Trophoblast cell (in vitro differentiated cells and primary cell): ENCODE measurements at regions not wholly inside any gene's neighbourhood (a gene's known extent, or its start where the extent isn't known, plus 50 kb on each side); places are given as distances from the start of the nearest gene placed in this dataset.

Experiments
- DNase-seq, 2 donors: peaks; one replicate each; pipeline ENCODE4 v3.0.0-alpha.2; 2016
- H2AFZ ChIP-seq: 2 replicates; pipeline ENCODE4 v1.6.1; 2013; ENCODE audit warnings: low read length, moderate library complexity, mild to moderate bottlenecking; ENCODE audit not compliant: insufficient read depth, poor library complexity
- H2AK5ac ChIP-seq: 2 replicates; pipeline ENCODE4 v1.6.1; 2013; ENCODE audit warnings: mild to moderate bottlenecking, low read length
- H2BK120ac ChIP-seq: 2 replicates; pipeline ENCODE4 v1.6.1; 2013; ENCODE audit warnings: low read length, mild to moderate bottlenecking, moderate library complexity; ENCODE audit not compliant: insufficient read depth, poor library complexity
- H2BK12ac ChIP-seq: 2 replicates; pipeline ENCODE4 v1.6.1; 2013; ENCODE audit warnings: mild to moderate bottlenecking, low read length, moderate library complexity
- H2BK5ac ChIP-seq: 2 replicates; pipeline ENCODE4 v1.6.1; 2013; ENCODE audit warnings: low read length, low read depth, moderate library complexity, mild to moderate bottlenecking; ENCODE audit not compliant: poor library complexity
- H3K14ac ChIP-seq: 2 replicates; pipeline ENCODE4 v1.6.1; 2013; ENCODE audit warnings: mild to moderate bottlenecking, low read length
- H3K18ac ChIP-seq: 2 replicates; pipeline ENCODE4 v1.6.1; 2013; ENCODE audit warnings: mild to moderate bottlenecking, low read length
- H3K23ac ChIP-seq: 2 replicates; pipeline ENCODE4 v1.6.1; 2013; ENCODE audit warnings: low read length
- H3K27ac ChIP-seq: 2 replicates; pipeline ENCODE4 v1.5.1; 2013; ENCODE audit warnings: low read depth, mild to moderate bottlenecking, inconsistent platforms, low read length, moderate library complexity
- H3K27me3 ChIP-seq: 2 replicates; pipeline ENCODE4 v1.6.1; 2013; ENCODE audit warnings: inconsistent platforms, mild to moderate bottlenecking, low read length, moderate library complexity; ENCODE audit not compliant: insufficient read depth
- H3K36me3 ChIP-seq, 2 experiments: 1 replicate in 1 of 2; 2 replicates in 1 of 2; pipeline ENCODE4 v1.6.1; 2013; ENCODE audit warnings: low read length in 2 of 2, mild to moderate bottlenecking in 2 of 2, moderate library complexity in 1 of 2; ENCODE audit not compliant: insufficient read depth in 2 of 2, control insufficient read depth in 1 of 2
- H3K4ac ChIP-seq: 2 replicates; pipeline ENCODE4 v1.6.1; 2013; ENCODE audit warnings: low read depth, mild to moderate bottlenecking, low read length, moderate library complexity
- H3K4me1 ChIP-seq, 2 experiments: 1 replicate in 1 of 2; 2 replicates in 1 of 2; pipeline ENCODE4 v1.6.1; 2013; ENCODE audit warnings: low read length in 2 of 2, mild to moderate bottlenecking in 2 of 2, moderate library complexity in 1 of 2; ENCODE audit not compliant: insufficient read depth in 2 of 2, control insufficient read depth in 1 of 2
- H3K4me2 ChIP-seq: 2 replicates; pipeline ENCODE4 v1.6.1; 2013; ENCODE audit warnings: inconsistent platforms, mild to moderate bottlenecking, low read length, moderate library complexity
- H3K4me3 ChIP-seq: 2 replicates; pipeline ENCODE4 v1.5.1; 2013; ENCODE audit warnings: mild to moderate bottlenecking, low read depth, low read length, inconsistent platforms
- H3K79me1 ChIP-seq: one replicate; pipeline ENCODE4 v1.6.1; 2013; ENCODE audit warnings: low read length
- H3K79me2 ChIP-seq: 2 replicates; pipeline ENCODE4 v1.6.1; 2013; ENCODE audit warnings: low read length, mild to moderate bottlenecking; ENCODE audit not compliant: control insufficient read depth, insufficient read depth, poor library complexity
- H3K9ac ChIP-seq: 2 replicates; pipeline ENCODE4 v1.6.1; 2013; ENCODE audit warnings: mild to moderate bottlenecking, low read length
- H3K9me3 ChIP-seq: 2 replicates; pipeline ENCODE4 v1.6.1; 2013; ENCODE audit warnings: low read depth, mild to moderate bottlenecking, control low read depth, inconsistent platforms, low read length; ENCODE audit not compliant: insufficient read depth
- H4K12ac ChIP-seq: 2 replicates; pipeline ENCODE4 v1.6.1; 2013; ENCODE audit warnings: low read depth, mild to moderate bottlenecking, low read length, moderate library complexity
- H4K8ac ChIP-seq: 2 replicates; pipeline ENCODE4 v1.6.1; 2013; ENCODE audit warnings: low read depth, mild to moderate bottlenecking, low read length, moderate library complexity
- H4K91ac ChIP-seq: one replicate; pipeline ENCODE4 v1.6.1; 2013; ENCODE audit warnings: low read depth, mild to moderate bottlenecking, low read length, moderate library complexity
- WGBS: extraction: QIAGEN DNeasy Blood & Tissue Kit; methylation state at CpG from one replicate; pipeline ENCODE4 v1.1.7; 2013; ENCODE audit warnings: missing lambda C conversion rate; ENCODE audit not compliant: insufficient read length, insufficient coverage; ENCODE audit errors: extremely low coverage; 5-methylcytosine and 5-hydroxymethylcytosine counted together

DNA sequence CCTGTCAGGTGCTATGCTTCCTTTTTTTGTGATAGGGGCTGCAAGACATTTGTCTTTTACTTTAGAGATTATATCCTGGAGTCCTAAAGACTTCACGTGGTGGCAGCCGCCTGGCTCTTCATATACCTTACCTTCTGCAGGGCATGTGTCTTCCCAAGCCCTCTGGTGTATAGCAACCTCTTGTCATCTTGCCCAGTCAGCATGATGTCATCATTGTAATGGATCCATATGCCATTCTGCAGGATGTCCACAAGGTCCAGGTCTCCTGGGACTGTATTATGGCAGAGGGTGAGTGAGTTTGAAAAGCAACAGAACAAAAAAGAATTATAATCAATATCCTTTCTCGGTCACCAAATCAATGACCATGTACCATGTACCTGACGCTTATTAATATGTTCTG lies 82.2 kb upstream of the SCOC start:
- no CpG with 5 or more reads among the region's 4 CpGs for WGBS
- H3K18ac ChIP-seq: no peak overlapping the region
- H3K14ac ChIP-seq: no peak overlapping the region
- no peak overlapping the region for H3K27ac ChIP-seq
- no peak overlapping the region for H2AFZ ChIP-seq
- no peaks in the 10 kb centered on the region for H3K79me1 ChIP-seq
- no peak overlapping the region for H4K12ac ChIP-seq
- H4K8ac ChIP-seq: no peak overlapping the region
- no peak overlapping the region for H3K4ac ChIP-seq
- no peak overlapping the region for H3K9ac ChIP-seq
- H2BK5ac ChIP-seq: no peak overlapping the region
- H3K4me2 ChIP-seq: no peak overlapping the region
- H3K79me2 ChIP-seq: no peaks in the 10 kb centered on the region
- no peak overlapping the region for H3K23ac ChIP-seq
- peaks cover 3% of the 10 kb centered on the region for H3K9me3 ChIP-seq
- H3K4me1 ChIP-seq: peaks cover 0 to 1% of the 10 kb centered on the region in 2 experiments
- no peaks in the 10 kb centered on the region for H3K36me3 ChIP-seq
- no peak overlapping the region for H2AK5ac ChIP-seq
- DNase-seq: no peak
- H2BK12ac ChIP-seq: no peak overlapping the region
- H3K27me3 ChIP-seq: no peaks in the 10 kb centered on the region
- H3K4me3 ChIP-seq: no peak overlapping the region
- no peak overlapping the region for H4K91ac ChIP-seq
- no peak overlapping the region for H2BK120ac ChIP-seq

DNA sequence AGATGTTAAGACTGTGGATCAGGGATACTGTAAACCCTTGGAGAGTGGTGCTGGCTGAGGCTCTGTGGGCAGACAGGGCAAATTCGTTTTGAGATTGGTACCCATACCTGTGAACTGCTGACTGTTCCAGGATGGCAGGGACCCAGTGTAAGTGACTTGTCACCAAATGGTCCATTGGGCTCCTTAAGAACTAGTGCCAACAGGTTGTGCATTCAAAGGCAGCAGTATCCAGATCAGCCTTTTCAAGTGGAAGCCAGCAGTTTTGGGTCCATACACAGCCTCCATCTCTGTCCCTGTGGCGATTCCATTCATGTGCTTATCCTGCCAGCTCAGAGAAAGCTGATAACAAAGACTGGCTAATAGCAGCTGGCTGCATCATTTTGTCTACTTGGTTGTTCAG lies 84.0 kb upstream of the SCOC start:
- no peak overlapping the region for H3K27ac ChIP-seq

DNA sequence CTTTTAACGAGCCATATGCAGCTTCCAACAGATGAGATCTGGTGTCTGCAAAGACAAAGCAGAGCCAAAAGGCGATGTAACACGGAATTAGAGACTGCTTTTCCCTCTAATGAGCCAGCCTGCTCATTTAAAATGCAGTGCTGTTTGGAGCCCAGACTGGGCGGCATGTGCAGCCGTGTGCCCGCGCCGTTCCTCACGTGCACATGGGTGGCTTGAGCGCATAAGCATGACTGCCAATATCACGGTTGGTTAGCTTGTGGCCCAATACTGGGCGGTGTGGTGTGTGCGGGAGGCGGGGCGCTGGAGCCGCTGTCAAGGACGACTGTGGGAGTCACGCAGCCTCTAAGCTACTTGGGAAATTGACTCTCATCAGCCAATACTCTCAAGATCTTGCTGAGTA lies 87.0 kb upstream of the SCOC start:
- Histone ChIP-seq H3K4ac (no peak overlapping the region), H3K23ac (no peak overlapping the region), H4K12ac (no peak overlapping the region)

More for the DNA sequence above, 84.0 kb upstream of the SCOC start:
- peaks cover 3% of the 10 kb centered on the region for H3K9me3 ChIP-seq
- H3K4me2 ChIP-seq: no peak overlapping the region
- H3K4me1 ChIP-seq: no peaks in the 10 kb centered on the region
- no peaks in the 10 kb centered on the region for H3K79me1 ChIP-seq
- no peaks in the 10 kb centered on the region for H3K36me3 ChIP-seq
- no peak overlapping the region for H2AK5ac ChIP-seq
- H2BK12ac ChIP-seq: no peak overlapping the region
- no CpG with 5 or more reads among the region's 2 CpGs for WGBS
- no peak overlapping the region for H3K9ac ChIP-seq
- no peak overlapping the region for H3K4ac ChIP-seq
- no peak overlapping the region for H3K4me3 ChIP-seq
- H3K79me2 ChIP-seq: no peaks in the 10 kb centered on the region
- H2AFZ ChIP-seq: no peak overlapping the region
- H4K91ac ChIP-seq: no peak overlapping the region
- no peak overlapping the region for H4K12ac ChIP-seq
- no peak overlapping the region for H2BK120ac ChIP-seq
- no peak overlapping the region for H3K18ac ChIP-seq
- H4K8ac ChIP-seq: no peak overlapping the region
- no peak overlapping the region for H3K14ac ChIP-seq
- no peak overlapping the region for H3K23ac ChIP-seq
- DNase-seq: no peak
- no peak overlapping the region for H2BK5ac ChIP-seq
- H3K27me3 ChIP-seq: no peaks in the 10 kb centered on the region

DNA sequence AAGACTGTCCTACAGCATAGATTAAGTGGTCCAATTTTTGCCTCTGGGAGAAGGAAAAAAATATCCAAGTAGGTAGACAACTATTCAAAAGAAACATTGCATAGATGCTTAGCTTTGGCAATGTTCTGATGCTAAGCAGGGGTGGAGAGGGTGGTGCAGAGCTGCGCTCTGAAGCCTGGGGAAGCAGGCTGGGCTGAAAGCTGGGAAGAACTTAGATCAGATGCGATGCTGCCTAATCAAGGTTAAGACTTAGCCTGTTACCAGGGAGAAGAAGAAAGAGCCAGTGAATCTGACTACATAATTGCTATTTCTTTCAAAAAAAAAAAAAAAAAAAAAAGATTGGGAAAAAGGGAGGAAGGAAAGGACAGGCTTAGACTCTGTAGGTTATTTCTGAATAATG lies 89.0 kb upstream of the SCOC start:
- Histone ChIP-seq H3K9me3 (peaks cover 3% of the 10 kb centered on the region), H3K36me3 (no peaks in the 10 kb centered on the region), H3K14ac (no peak overlapping the region), H3K4me3 (no peak overlapping the region), H3K27me3 (no peaks in the 10 kb centered on the region), H2BK12ac (no peak overlapping the region), H3K79me1 (no peaks in the 10 kb centered on the region), H3K27ac (no peak overlapping the region), H2AK5ac (no peak overlapping the region), H3K23ac (no peak overlapping the region), H3K4me2 (no peak overlapping the region), H4K91ac (no peak overlapping the region), H3K4ac (no peak overlapping the region), H3K79me2 (no peaks in the 10 kb centered on the region), H2AFZ (no peak overlapping the region), H3K4me1 (no peaks in the 10 kb centered on the region), H3K9ac (no peak overlapping the region), H2BK5ac (no peak overlapping the region), H2BK120ac (no peak overlapping the region), H4K8ac (no peak overlapping the region), H4K12ac (no peak overlapping the region), H3K18ac (no peak overlapping the region)
- no peak for DNase-seq
- WGBS: no CpG with 5 or more reads among the region's 2 CpGs

More for the DNA sequence above, 87.0 kb upstream of the SCOC start:
- H3K4me1 ChIP-seq: no peaks in the 10 kb centered on the region
- H2AK5ac ChIP-seq: no peak overlapping the region
- H2BK120ac ChIP-seq: no peak overlapping the region
- H3K14ac ChIP-seq: no peak overlapping the region
- peak in 1 of 2 donors; percentile 9 for DNase-seq
- no peak overlapping the region for H2BK5ac ChIP-seq
- WGBS: no CpG with 5 or more reads among the region's 18 CpGs
- no peaks in the 10 kb centered on the region for H3K79me1 ChIP-seq
- H2AFZ ChIP-seq: no peak overlapping the region
- no peak overlapping the region for H3K4me3 ChIP-seq
- H3K79me2 ChIP-seq: no peaks in the 10 kb centered on the region
- H4K91ac ChIP-seq: no peak overlapping the region
- H4K8ac ChIP-seq: no peak overlapping the region
- no peak overlapping the region for H3K9ac ChIP-seq
- H3K4me2 ChIP-seq: no peak overlapping the region
- no peak overlapping the region for H3K18ac ChIP-seq
- no peaks in the 10 kb centered on the region for H3K36me3 ChIP-seq
- H3K27ac ChIP-seq: no peak overlapping the region
- no peak overlapping the region for H2BK12ac ChIP-seq
- H3K9me3 ChIP-seq: peaks cover 3% of the 10 kb centered on the region
- H3K27me3 ChIP-seq: no peaks in the 10 kb centered on the region
